Neural crest cell (in vitro differentiated cells): ENCODE measurements at regions not wholly inside any gene's neighbourhood (a gene's known extent, or its start where the extent isn't known, plus 50 kb on each side); places are given as distances from the start of the nearest gene placed in this dataset.

Experiments used
- DNase-seq: peaks from one replicate; pipeline ENCODE4 v3.0.0; 2021; ENCODE audit warnings: low read depth, mixed read lengths, low spot score
- H3K27ac Mint-ChIP-seq: one replicate; pipeline ENCODE4 v1.8.0; 2021; ENCODE audit warnings: mild to moderate bottlenecking, mixed read lengths; ENCODE audit not compliant: unreplicated experiment
- H3K27me3 Mint-ChIP-seq: 2 replicates; pipeline ENCODE4 v1.8.0; 2021; ENCODE audit warnings: low read depth, mild to moderate bottlenecking, mixed read lengths
- H3K36me3 Mint-ChIP-seq: 2 replicates; pipeline ENCODE4 v1.8.0; 2021; ENCODE audit warnings: low read depth, mild to moderate bottlenecking, mixed read lengths
- H3K4me1 Mint-ChIP-seq: 2 replicates; pipeline ENCODE4 v1.8.0; 2021; ENCODE audit warnings: mixed read lengths
- H3K4me3 Mint-ChIP-seq: one replicate; pipeline ENCODE4 v1.8.0; 2021; ENCODE audit warnings: mild to moderate bottlenecking, mixed read lengths
- H3K9me3 Mint-ChIP-seq: 2 replicates; pipeline ENCODE4 v1.8.0; 2021; ENCODE audit warnings: mixed read lengths
- CTCF ChIP-seq: fragments of 200-600 bp; sonication (generic); conservative IDR thresholded peaks from 2 replicates; pipeline ENCODE4 v1.5.0; 2021; ENCODE audit warnings: antibody characterized with exemption, mild to moderate bottlenecking

- TF ChIP-seq CTCF = no peak
Observed at GRCh38 chr4:113822555-113823290, 61.2 kb upstream of the CAMK2D start.

GRCh38 chr4:113821856-113822255 is 60.3 kb upstream of the CAMK2D start:
- H3K36me3 Mint-ChIP-seq = no peaks in the 10 kb centered on the region
- H3K27ac Mint-ChIP-seq = no peak overlapping the region
- no peak for TF ChIP-seq CTCF
- no peaks in the 10 kb centered on the region for H3K27me3 Mint-ChIP-seq
- no peak overlapping the region for H3K4me3 Mint-ChIP-seq
- no peak for DNase-seq
- peaks cover 5% of the 10 kb centered on the region for H3K9me3 Mint-ChIP-seq
- peaks cover 30% of the 10 kb centered on the region for H3K4me1 Mint-ChIP-seq

More at GRCh38 chr4:113822555-113823290, 61.2 kb upstream of the CAMK2D start:
- Mint-ChIP-seq H3K27ac (no peak overlapping the region), H3K27me3 (no peaks in the 10 kb centered on the region), H3K36me3 (no peaks in the 10 kb centered on the region), H3K4me3 (no peak overlapping the region), H3K4me1 (peaks cover 30% of the 10 kb centered on the region), H3K9me3 (no peaks in the 10 kb centered on the region)
- DNase-seq = no peak

- Mint-ChIP-seq H3K4me3 (no peak overlapping the region), H3K36me3 (no peaks in the 10 kb centered on the region), H3K9me3 (peaks cover 5% of the 10 kb centered on the region), H3K27ac (no peak overlapping the region), H3K4me1 (peaks cover 29% of the 10 kb centered on the region), H3K27me3 (no peaks in the 10 kb centered on the region)
- no peak for DNase-seq
- no peak for TF ChIP-seq CTCF
Observed at GRCh38 chr4:113820108-113820507, 58.6 kb upstream of the CAMK2D start.

- peaks cover 13% of the 10 kb centered on the region for H3K4me1 Mint-ChIP-seq
- TF ChIP-seq CTCF = no peak
- no peak overlapping the region for H3K4me3 Mint-ChIP-seq
- peaks cover 5% of the 10 kb centered on the region for H3K9me3 Mint-ChIP-seq
- H3K36me3 Mint-ChIP-seq = no peaks in the 10 kb centered on the region
- no peak for DNase-seq
- no peaks in the 10 kb centered on the region for H3K27me3 Mint-ChIP-seq
- H3K27ac Mint-ChIP-seq = no peak overlapping the region
Observed at GRCh38 chr4:113815826-113816225, 54.3 kb upstream of the CAMK2D start.

- no peaks in the 10 kb centered on the region for H3K27me3 Mint-ChIP-seq
- no peaks in the 10 kb centered on the region for H3K9me3 Mint-ChIP-seq
Observed at GRCh38 chr4:113811359-113811758, 49.8 kb upstream of the CAMK2D start.

More at GRCh38 chr4:113811359-113811758, 49.8 kb upstream of the CAMK2D start:
- Mint-ChIP-seq H3K4me1 (peaks cover 13% of the 10 kb centered on the region), H3K27ac (no peak overlapping the region), H3K36me3 (no peaks in the 10 kb centered on the region), H3K4me3 (no peak overlapping the region)
- no peak for TF ChIP-seq CTCF
- no peak for DNase-seq
